CD4-positive, alpha-beta T cell treated with Interleukin-2 at 100 ng/mL for 4 hours (primary cell): ENCODE measurements at regions not wholly inside any gene's neighbourhood (a gene's known extent, or its start where the extent isn't known, plus 50 kb on each side); places are given as distances from the start of the nearest gene placed in this dataset.

Experiments
- DNase-seq: peaks from one replicate; pipeline ENCODE4 v3.0.0-alpha.2; 2020; ENCODE audit warnings: low spot score

GRCh38 chr19:31119951-31120690, 229.1 kb downstream of the TSHZ3 start:
- no peak for DNase-seq

- DNase-seq = no peak
Observed at GRCh38 chr19:31118986-31119385, 230.2 kb downstream of the TSHZ3 start.

- DNase-seq = no peak
Observed at GRCh38 chr19:31118287-31118955, 230.8 kb downstream of the TSHZ3 start.

- DNase-seq = no peak
Observed at GRCh38 chr19:31114585-31114984, 234.7 kb downstream of the TSHZ3 start.

GRCh38 chr19:31113293-31113692, 235.9 kb downstream of the TSHZ3 start:
- no peak for DNase-seq

- no peak for DNase-seq
Observed at GRCh38 chr19:31112158-31112557, 237.1 kb downstream of the TSHZ3 start.

GRCh38 chr19:31111741-31112140, 237.5 kb downstream of the TSHZ3 start:
- DNase-seq = no peak

- DNase-seq = no peak
Observed at GRCh38 chr19:31110336-31110735, 238.9 kb downstream of the TSHZ3 start.

- no peak for DNase-seq
Observed at GRCh38 chr19:31109636-31110035, 239.6 kb downstream of the TSHZ3 start.

- DNase-seq = no peak
Observed at GRCh38 chr19:31107096-31107495, 242.1 kb downstream of the TSHZ3 start.

- DNase-seq = no peak
Observed at GRCh38 chr19:31105761-31106160, 243.5 kb downstream of the TSHZ3 start.

GRCh38 chr19:31104451-31104850, 244.8 kb downstream of the TSHZ3 start:
- DNase-seq = no peak

- no peak for DNase-seq
Observed at GRCh38 chr19:31103228-31103627, 246.0 kb downstream of the TSHZ3 start.

- no peak for DNase-seq
Observed at GRCh38 chr19:31102674-31103073, 246.6 kb downstream of the TSHZ3 start.

- DNase-seq = no peak
Observed at GRCh38 chr19:31100981-31101380, 248.3 kb downstream of the TSHZ3 start.

GRCh38 chr19:31100206-31100590, 249.0 kb downstream of the TSHZ3 start:
- no peak for DNase-seq

GRCh38 chr19:31099515-31100205, 249.6 kb downstream of the TSHZ3 start:
- DNase-seq = no peak

- DNase-seq = no peak
Observed at GRCh38 chr19:31098836-31099235, 250.4 kb downstream of the TSHZ3 start.

GRCh38 chr19:31096935-31097545, 252.2 kb downstream of the TSHZ3 start:
- DNase-seq = no peak

GRCh38 chr19:31096062-31096830, 253.0 kb downstream of the TSHZ3 start:
- DNase-seq = no peak

GRCh38 chr19:31095100-31095804, 254.0 kb downstream of the TSHZ3 start:
- no peak for DNase-seq
